AG09309 (cell line): ENCODE measurements at regions not wholly inside any gene's neighbourhood (a gene's known extent, or its start where the extent isn't known, plus 50 kb on each side); places are given as distances from the start of the nearest gene placed in this dataset.

ENCODE experiments used
- DNase-seq: peaks from one replicate; pipeline ENCODE4 v3.0.0-alpha.2; 2010; ENCODE audit warnings: low read depth
- H3K4me3 ChIP-seq: 2 replicates; pipeline ENCODE4 v1.5.1; 2011; ENCODE audit warnings: mild to moderate bottlenecking, low read depth, low read length, moderate library complexity; ENCODE audit not compliant: control insufficient read depth
- TF ChIP-seq, protein P1 (sequence below): IDR thresholded peaks from 2 replicates; pipeline ENCODE4 v1.5.1; 2011; ENCODE audit warnings: mild to moderate bottlenecking, low read depth, low read length, inconsistent platforms; ENCODE audit not compliant: insufficient read depth, control insufficient read depth; ENCODE audit errors: missing control alignments

DNA sequence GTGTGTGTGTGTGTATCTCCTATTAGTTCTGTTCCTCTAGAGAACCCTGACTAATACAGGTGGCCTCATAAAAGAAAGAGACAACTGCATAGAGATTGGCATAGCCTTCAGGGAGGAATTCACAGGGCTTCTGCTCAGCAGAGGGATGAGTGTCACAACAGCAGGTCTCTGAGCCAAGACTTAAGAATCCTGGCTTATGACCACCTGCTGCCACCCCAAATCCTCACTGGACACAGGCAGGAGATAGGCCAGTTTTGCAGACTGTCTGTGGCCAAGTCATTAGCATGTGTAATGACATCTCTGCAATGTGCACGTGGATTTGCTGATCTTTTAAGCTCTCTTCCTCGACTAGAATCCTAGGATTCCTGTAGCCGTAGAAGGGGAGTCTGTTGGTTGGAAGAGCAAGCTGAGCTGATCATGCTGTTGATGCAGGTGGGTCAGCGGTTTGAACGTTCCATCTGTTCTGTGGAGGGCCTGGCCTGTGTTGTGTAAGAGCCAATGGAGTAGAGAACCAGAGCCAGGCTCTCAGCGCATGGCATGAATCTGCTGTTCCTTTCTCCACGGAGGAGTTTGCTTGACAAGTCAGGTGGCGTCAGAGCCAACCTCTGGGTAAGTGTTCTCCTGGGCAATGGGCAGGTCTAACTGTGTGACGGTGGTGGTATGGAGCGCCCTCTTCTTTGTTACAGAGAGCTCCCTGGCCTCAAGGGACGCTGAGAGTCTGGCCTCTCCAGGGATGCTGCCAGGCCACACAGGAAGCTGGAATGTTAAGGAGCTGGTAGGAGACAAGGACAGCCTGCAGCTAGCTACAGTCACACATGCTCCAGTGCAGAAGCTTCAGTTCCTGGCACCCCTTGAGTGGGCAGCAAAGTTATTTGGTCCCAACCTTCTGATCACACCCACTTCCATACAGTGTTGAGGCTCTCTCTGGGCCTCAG, 503.1 kb downstream of the FOXO1 start:
- TF ChIP-seq, protein P1, sequence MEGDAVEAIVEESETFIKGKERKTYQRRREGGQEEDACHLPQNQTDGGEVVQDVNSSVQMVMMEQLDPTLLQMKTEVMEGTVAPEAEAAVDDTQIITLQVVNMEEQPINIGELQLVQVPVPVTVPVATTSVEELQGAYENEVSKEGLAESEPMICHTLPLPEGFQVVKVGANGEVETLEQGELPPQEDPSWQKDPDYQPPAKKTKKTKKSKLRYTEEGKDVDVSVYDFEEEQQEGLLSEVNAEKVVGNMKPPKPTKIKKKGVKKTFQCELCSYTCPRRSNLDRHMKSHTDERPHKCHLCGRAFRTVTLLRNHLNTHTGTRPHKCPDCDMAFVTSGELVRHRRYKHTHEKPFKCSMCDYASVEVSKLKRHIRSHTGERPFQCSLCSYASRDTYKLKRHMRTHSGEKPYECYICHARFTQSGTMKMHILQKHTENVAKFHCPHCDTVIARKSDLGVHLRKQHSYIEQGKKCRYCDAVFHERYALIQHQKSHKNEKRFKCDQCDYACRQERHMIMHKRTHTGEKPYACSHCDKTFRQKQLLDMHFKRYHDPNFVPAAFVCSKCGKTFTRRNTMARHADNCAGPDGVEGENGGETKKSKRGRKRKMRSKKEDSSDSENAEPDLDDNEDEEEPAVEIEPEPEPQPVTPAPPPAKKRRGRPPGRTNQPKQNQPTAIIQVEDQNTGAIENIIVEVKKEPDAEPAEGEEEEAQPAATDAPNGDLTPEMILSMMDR = no peak
- no peak for DNase-seq
- no peak overlapping the region for H3K4me3 ChIP-seq

DNA sequence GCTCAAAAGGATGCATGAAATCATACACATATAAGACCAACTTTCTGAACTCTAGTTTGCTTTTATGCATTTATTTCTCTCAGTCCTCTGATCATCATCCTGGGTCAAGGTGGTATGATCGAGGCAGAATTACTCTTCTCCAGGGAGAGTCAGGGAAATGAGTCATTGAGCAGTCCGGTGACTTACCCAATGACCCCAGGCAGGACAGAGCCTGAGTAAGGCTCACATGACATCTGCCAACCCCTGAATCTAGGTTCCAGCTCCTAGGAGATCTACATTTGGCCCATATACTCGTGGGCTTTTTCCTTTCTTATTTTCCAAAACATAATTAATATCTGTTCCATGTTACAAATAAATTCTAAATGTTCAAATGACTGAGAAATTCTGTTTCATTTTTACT, 502.3 kb downstream of the FOXO1 start:
- no peak for DNase-seq
- TF ChIP-seq, protein P1 = no peak
- no peak overlapping the region for H3K4me3 ChIP-seq

DNA sequence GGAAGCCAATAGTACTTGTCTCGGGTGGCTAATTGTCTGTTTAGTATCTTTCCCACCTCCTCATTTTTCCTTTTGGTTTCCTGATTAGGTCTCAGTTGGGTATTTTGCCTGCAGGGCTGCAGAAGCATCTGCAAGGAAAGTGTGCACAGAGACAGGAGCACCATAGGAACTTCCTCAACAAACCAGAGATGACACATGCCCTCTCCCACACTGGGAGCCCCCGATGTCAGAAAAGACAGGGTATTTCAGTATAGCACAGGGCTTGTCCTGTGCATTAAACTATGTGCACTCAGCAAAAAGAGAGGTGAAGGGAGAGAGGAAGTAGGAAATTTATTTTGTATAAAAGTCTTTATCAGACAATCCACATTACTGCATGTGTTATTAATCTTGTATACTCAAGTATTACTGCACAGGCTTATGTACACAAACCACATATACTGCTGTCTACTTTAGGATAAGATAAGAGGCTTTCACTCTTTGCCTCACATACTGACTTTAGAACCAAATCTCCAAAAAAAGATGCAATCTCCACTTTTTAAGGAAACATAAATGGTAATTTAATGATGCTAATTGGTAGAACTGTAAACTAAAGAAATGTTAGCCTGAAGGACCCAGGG, 501.0 kb downstream of the FOXO1 start:
- DNase-seq = no peak
- TF ChIP-seq, protein P1 = no peak
- H3K4me3 ChIP-seq = no peak overlapping the region

DNA sequence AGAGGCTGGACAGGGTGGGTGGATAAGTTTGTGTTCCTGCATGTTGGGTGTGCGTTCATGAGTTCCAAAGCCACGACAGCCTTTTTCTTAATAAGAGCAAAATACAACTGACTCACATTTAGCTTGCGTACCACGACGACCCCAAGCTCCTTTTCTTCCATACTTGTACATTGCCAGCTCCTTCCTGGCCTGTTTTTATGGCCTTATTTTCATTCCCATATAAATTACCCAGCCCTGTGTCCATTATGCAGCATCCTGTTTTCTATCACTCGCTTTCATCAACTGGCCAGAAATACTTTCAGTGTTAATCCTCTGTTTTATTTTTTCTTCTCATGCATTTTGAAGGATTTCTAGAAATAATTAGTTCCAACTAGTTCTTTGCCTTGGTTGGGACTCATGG, 499.1 kb downstream of the FOXO1 start:
- DNase-seq = no peak
- no peak overlapping the region for H3K4me3 ChIP-seq
- TF ChIP-seq, protein P1 = no peak

DNA sequence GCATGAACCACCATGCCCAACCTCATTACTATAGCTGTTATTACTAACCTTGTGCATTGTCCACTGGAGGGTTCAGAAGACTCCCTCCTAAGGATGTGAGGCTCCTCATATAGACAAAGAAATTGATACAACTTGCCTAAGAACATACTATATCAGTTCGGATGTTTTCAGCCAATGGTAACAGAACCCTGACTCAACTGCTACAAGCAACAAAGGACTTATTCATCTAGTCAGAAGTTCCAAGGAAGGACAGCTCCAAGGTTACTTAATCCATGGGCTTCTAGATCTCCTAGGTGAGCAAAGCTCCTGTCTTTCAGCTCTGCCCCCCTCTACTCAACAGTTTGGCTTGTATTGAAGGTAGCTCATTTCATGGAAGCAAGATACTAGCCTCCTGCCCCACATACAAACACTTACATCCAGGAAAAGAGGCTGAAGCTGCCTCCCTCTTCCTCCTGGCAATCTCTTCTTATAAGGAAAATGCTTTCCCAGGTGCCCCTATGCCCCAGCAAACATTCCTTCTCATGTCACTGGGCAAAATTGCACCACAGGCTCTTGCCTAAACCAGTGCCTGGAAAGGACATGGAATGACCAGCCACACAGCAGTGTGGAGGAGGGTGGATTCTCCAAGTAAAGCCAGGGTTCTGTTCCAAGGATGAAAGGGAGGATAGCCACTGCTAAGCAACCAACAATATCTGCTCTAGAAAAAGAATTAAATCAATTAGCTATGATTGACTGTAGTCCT, 497.8 kb downstream of the FOXO1 start:
- H3K4me3 ChIP-seq = no peak overlapping the region
- no peak for DNase-seq
- TF ChIP-seq, protein P1 = no peak

DNA sequence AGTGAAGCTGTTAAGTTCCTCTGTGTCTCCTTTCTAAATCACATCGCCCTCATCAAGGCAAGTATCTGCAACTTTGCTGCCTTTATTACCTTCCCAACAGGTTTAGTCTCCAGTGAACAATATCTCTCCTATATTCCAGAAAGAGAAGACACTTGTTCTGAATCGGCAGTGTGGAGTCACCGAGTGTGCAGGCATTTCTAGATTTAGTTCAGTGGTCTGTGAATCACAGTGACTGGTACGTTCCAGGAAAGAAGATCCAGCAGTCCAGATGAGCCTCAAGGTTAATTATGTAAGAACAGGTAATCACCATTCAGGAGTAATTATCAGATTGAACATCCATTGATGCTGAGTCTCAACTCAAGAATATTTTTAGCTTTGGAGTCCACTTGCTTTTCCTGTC, 497.0 kb downstream of the FOXO1 start:
- TF ChIP-seq, protein P1 = no peak
- DNase-seq = no peak
- H3K4me3 ChIP-seq = no peak overlapping the region
